Stomach (tissue), 8 donors: ENCODE measurements at regions not wholly inside any gene's neighbourhood (a gene's known extent, or its start where the extent isn't known, plus 50 kb on each side); places are given as distances from the start of the nearest gene placed in this dataset.

Source experiments
- DNase-seq, 2 donors: peaks; one replicate each; pipeline versions ENCODE4 v3.0.0 to v3.0.0-alpha.2; 2013 to 2019
- H3K27ac ChIP-seq, 5 donors: fragments of 200-600 bp in 4 of 5; sonication (generic) in 4 of 5; one replicate each; pipeline ENCODE4 v1.5.1; 2013 to 2019; ENCODE audit warnings: mild to moderate bottlenecking in 1 of 5, moderate library complexity in 1 of 5
- H3K27me3 ChIP-seq, 3 donors: fragments of 200-600 bp; sonication (generic); one replicate each; pipeline ENCODE4 v1.5.1; 2017 to 2019; ENCODE audit warnings: mixed run types in 1 of 3
- H3K36me3 ChIP-seq, 4 donors: fragments of 200-600 bp; sonication (generic); 1 replicate in 3 of 4; 2 replicates in 1 of 4; pipeline ENCODE4 v1.5.1; 2016 to 2019
- H3K4me1 ChIP-seq, 4 donors: fragments of 200-600 bp; sonication (generic); one replicate each; pipeline ENCODE4 v1.5.1; 2016 to 2019
- H3K4me3 ChIP-seq, 4 donors: fragments of 200-600 bp; sonication (generic) in 3 of 4; one replicate each; pipeline ENCODE4 v1.5.1; 2016 to 2019; ENCODE audit warnings: mild to moderate bottlenecking in 1 of 4
- H3K9me3 ChIP-seq, 4 donors: fragments of 200-600 bp; sonication (generic); one replicate each; pipeline ENCODE4 v1.5.1; 2016 to 2019
- EP300 ChIP-seq: sonication (generic); formaldehyde crosslinking; IDR thresholded peaks from one replicate; pipeline ENCODE4 v1.6.1; 2017; ENCODE audit warnings: antibody characterized with exemption
- POLR2A ChIP-seq, 4 donors: fragments of 450-650 bp; IDR thresholded peaks; one replicate each; pipeline ENCODE4 v1.6.1; 2016; ENCODE audit warnings: antibody characterized with exemption in 4 of 4, control low read depth in 2 of 4, mild to moderate bottlenecking in 1 of 4, moderate library complexity in 1 of 4
- POLR2AphosphoS5 ChIP-seq, 3 donors: sonication (generic); formaldehyde crosslinking; IDR thresholded peaks; one replicate each; pipeline ENCODE4 v1.6.1; 2016; ENCODE audit warnings: antibody characterized with exemption in 3 of 3
- WGBS, 5 donors: extraction: QIAGEN DNeasy Blood & Tissue Kit in 3 of 5; methylation state at CpG; one replicate each; pipeline versions ENCODE4 v1.1.5 to v1.1.7; 2013 to 2018; 5-methylcytosine and 5-hydroxymethylcytosine counted together
- intact Hi-C: fragments of 100-400 bp; cut with DNase I; formaldehyde crosslinking; loops from one replicate; pipeline ENCODE4 v1.15.1; 2023; ENCODE audit warnings: low total_unique reads
- TF ChIP-seq, protein P1 (sequence below), 7 experiments: fragments of 450-650 bp in 4 of 7; fragments of 200-600 bp in 3 of 7; sonication (generic) in 3 of 7; IDR thresholded peaks; one replicate each; pipeline ENCODE4 v1.5.1; 2016 to 2019; ENCODE audit warnings: antibody characterized with exemption in 7 of 7, control low read depth in 2 of 7, mild to moderate bottlenecking in 1 of 7
- donor health status: healthy with polysubstance abuse.
- donor health status: Bipolar disorder and iron deficiency.
- donor health status: healthy.

DNA sequence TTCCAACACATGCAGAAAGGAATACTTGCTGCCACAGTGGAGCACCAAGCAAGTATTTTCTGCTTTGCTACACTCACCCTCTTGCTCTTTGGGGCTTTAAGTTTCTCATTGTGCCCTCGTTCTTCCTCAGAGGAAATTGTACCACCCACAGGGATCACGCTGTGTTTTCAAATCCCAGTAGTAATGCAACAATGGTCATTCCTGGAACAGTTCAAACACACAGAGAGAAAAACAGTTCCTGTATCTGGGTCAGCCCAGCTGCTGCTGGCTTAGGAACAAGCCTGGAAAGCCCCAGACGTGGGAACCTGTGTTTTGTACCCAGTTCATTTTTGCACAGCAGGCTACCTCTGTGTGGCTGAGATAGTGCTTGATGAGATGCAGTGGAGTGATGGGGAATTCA, 907.8 kb downstream of the STPG2 start:
- Histone ChIP-seq H3K36me3 (no peaks in the 10 kb centered on the region), H3K4me3 (no peak overlapping the region), H3K9me3 (no peaks in the 10 kb centered on the region), H3K27me3 (no peaks in the 10 kb centered on the region), H3K27ac (no peak overlapping the region), H3K4me1 (no peaks in the 10 kb centered on the region)
- TF ChIP-seq EP300, result no peak
- TF ChIP-seq, protein P1, sequence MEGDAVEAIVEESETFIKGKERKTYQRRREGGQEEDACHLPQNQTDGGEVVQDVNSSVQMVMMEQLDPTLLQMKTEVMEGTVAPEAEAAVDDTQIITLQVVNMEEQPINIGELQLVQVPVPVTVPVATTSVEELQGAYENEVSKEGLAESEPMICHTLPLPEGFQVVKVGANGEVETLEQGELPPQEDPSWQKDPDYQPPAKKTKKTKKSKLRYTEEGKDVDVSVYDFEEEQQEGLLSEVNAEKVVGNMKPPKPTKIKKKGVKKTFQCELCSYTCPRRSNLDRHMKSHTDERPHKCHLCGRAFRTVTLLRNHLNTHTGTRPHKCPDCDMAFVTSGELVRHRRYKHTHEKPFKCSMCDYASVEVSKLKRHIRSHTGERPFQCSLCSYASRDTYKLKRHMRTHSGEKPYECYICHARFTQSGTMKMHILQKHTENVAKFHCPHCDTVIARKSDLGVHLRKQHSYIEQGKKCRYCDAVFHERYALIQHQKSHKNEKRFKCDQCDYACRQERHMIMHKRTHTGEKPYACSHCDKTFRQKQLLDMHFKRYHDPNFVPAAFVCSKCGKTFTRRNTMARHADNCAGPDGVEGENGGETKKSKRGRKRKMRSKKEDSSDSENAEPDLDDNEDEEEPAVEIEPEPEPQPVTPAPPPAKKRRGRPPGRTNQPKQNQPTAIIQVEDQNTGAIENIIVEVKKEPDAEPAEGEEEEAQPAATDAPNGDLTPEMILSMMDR (IDR thresholded peaks at IDR 0.05), result no peak
- no peak for TF ChIP-seq POLR2AphosphoS5 (IDR thresholded peaks at IDR 0.05)
- no peak for TF ChIP-seq POLR2A (IDR thresholded peaks at IDR 0.05)
- intact Hi-C loops, result no loop called here
- DNase-seq, result no peak
- WGBS, 5 donors, result 35 to 49% (median 41%) methylated on average over 3 of the region's 3 CpGs

DNA sequence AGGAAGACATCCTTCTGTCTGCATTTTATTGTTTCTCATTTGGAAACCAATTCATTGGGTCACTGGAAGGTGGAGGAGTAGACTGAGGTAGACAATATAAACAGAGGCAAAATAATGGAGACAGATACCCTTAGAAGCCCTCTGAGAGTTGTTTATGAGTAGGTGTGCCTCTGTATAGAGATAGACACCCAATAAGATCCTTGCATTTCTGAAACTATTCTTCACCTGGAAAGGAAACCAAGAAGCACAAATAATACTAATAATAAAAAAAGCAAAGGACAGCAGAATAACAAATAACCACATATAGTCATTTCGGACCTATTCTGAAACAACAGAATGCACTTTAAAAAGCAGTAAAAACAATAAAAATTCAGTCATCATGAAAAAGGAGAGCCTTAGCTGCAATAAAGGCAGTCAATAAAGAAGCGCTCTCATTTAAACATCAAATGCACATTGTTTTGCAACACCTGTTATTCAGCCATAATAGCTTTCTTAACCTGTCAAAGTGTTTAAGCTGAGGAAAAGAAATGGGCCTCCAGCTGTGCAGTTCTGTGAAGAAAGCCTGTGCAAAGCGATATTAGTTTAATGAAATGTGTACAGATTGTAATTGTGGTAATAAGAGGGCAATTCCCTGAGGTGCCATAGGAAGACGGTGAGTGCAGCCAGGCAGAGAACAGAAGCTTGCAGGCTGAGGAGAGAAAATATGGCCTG, 904.2 kb downstream of the STPG2 start:
- Histone ChIP-seq H3K9me3 (no peaks in the 10 kb centered on the region), H3K36me3 (no peaks in the 10 kb centered on the region), H3K4me1 (no peaks in the 10 kb centered on the region), H3K27me3 (no peaks in the 10 kb centered on the region), H3K27ac (no peak overlapping the region), H3K4me3 (no peak overlapping the region)
- WGBS, 5 donors, result 67 to 82% (median 71%) methylated on average over 4 of the region's 4 CpGs
- DNase-seq, result peak in 1 of 2 donors; percentile 11
- no peak for TF ChIP-seq POLR2AphosphoS5 (IDR thresholded peaks at IDR 0.05)
- intact Hi-C loops, result no loop called here

DNA sequence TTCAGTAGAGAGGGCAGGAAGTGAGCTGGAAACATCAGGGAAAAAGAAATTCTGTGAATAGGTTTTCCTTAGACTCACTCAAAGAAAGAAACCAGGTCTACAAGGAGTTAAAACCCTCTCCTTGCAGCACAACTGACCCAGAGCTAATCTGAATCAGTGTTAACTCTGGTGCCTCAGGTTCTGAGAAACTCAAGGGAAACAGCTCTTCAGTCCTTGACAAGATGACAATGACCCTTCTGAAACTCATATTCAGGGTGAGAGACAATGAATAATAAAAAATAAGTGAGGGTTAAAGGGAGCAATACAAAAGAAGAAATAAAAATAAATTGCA, 903.6 kb downstream of the STPG2 start:
- no peaks in the 10 kb centered on the region for H3K4me1 ChIP-seq
- H3K36me3 ChIP-seq, result no peaks in the 10 kb centered on the region
- DNase-seq, result no peak
- TF ChIP-seq POLR2AphosphoS5 (IDR thresholded peaks at IDR 0.05) (no peak), EP300 (no peak), POLR2A (IDR thresholded peaks at IDR 0.05) (no peak)
- TF ChIP-seq, protein P1 (IDR thresholded peaks at IDR 0.05), result no peak
- no peak overlapping the region for H3K4me3 ChIP-seq
- H3K27ac ChIP-seq, result no peak overlapping the region
- H3K9me3 ChIP-seq, result no peaks in the 10 kb centered on the region
- H3K27me3 ChIP-seq, result no peaks in the 10 kb centered on the region
- intact Hi-C loops, result no loop called here

DNA sequence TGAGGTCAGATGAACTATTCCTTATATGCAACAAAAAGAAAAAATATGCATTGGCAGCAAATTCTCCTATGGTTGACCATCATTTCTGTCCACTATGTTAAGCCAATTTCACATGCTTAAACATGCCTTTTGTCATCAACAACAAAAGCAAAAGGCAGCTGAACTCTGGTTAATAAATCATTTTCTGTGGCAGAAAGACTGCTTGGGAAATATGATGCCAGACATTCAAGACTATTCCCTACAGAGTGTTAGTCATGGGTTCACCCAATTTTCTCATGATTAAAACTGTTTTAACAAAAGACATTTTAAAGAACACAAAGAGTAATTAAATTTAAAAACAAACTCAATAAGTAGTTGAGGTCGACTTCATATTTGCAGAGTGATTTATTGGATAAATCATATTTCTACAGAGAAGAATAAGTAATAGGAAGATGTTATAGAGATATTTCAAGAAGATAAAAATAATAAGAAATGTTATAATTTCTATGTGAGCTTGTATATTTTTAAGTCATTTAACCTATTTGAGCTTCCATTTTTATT, 890.6 kb downstream of the STPG2 start:
- H3K36me3 ChIP-seq, result no peaks in the 10 kb centered on the region
- H3K4me3 ChIP-seq, result no peak overlapping the region
- no peaks in the 10 kb centered on the region for H3K27me3 ChIP-seq
- TF ChIP-seq, protein P1 (IDR thresholded peaks at IDR 0.05), result no peak
- TF ChIP-seq EP300 (no peak), POLR2AphosphoS5 (IDR thresholded peaks at IDR 0.05) (no peak), POLR2A (IDR thresholded peaks at IDR 0.05) (no peak)
- H3K9me3 ChIP-seq, result peaks cover 0 to 3% (median 0%) of the 10 kb centered on the region in 4 donors
- peak in 1 of 2 donors; percentile 1 for DNase-seq
- no peaks in the 10 kb centered on the region for H3K4me1 ChIP-seq
- intact Hi-C loops, result no loop called here
- H3K27ac ChIP-seq, result no peak overlapping the region
- WGBS, 5 donors, result 41 to 68% (median 53%) methylated on average over 1 of the region's 1 CpG

DNA sequence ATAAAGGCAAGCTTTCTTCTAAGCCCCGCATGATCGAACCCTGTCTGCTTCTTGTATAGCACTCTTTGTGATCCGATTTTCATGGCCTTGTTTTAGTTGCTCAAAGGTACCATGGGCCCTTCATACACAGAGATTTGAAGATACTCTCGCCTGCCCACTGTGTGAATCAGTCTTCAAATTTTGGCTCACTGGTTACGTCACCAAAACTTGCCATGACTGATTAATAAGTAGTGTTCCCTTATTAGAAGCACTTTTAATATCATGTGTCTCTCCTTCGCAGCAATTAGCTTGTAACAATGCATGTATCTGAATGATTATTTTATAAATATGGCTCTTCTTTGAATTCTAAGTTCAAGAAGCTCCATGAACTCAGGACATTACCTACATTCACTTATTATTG, 880.5 kb downstream of the STPG2 start:
- Histone ChIP-seq H3K27me3 (no peaks in the 10 kb centered on the region), H3K4me3 (no peak overlapping the region), H3K36me3 (no peaks in the 10 kb centered on the region), H3K9me3 (no peaks in the 10 kb centered on the region), H3K4me1 (no peaks in the 10 kb centered on the region), H3K27ac (no peak overlapping the region)
- 64 to 73% (median 72%) methylated on average over 6 of the region's 6 CpGs for WGBS, 5 donors
- TF ChIP-seq EP300, result no peak
- TF ChIP-seq POLR2A (IDR thresholded peaks at IDR 0.05), result no peak
- TF ChIP-seq POLR2AphosphoS5 (IDR thresholded peaks at IDR 0.05), result no peak
- TF ChIP-seq, protein P1 (IDR thresholded peaks at IDR 0.05), result no peak
- DNase-seq, result no peak
- intact Hi-C loops, result no loop called here
